IMR-90 (cell line): ENCODE measurements at regions not wholly inside any gene's neighbourhood (a gene's known extent, or its start where the extent isn't known, plus 50 kb on each side); places are given as distances from the start of the nearest gene placed in this dataset.

Source experiments
- ATAC-seq: fragments of 200-7000 bp; cut with Tn5 transposase; 2 replicates; pipeline ENCODE4 v1.9.1; 2020; ENCODE audit warnings: low read depth, mild to moderate bottlenecking, moderate library complexity
- BruUV-seq: library from RNA; stranded (reverse); fragments of 400-500 nt; replicated peaks from 2 replicates; lab custom pipeline; 2021; lab: Mats Ljungman, UMichigan
- CTCF ChIA-PET: fragments of 300-600 bp; formaldehyde crosslinking; extraction: SDS; loops from one replicate; lab custom pipeline; 2021; ENCODE audit warnings: antibody characterized with exemption; lab: Yijun Ruan, JAX
- POLR2A ChIA-PET: fragments of 300-600 bp; sonication (Branson Sonifier 250); formaldehyde crosslinking; loops from one replicate; lab custom pipeline; 2022; ENCODE audit warnings: antibody characterized with exemption; ENCODE audit not compliant: unreplicated experiment; lab: Charles Lee
- DNase-seq: peaks from one replicate; pipeline ENCODE4 v3.0.0; 2013
- H2AFZ ChIP-seq: replicated peaks from 2 replicates; pipeline ENCODE3; 2013; ENCODE audit warnings: low read length, mild to moderate bottlenecking; ENCODE audit not compliant: poor library complexity
- H2AK5ac ChIP-seq: 2 replicates; pipeline ENCODE4 v1.6.1; 2013; ENCODE audit warnings: low read depth, low read length, inconsistent platforms
- H2AK9ac ChIP-seq: replicated peaks from 2 replicates; pipeline ENCODE3; 2013; ENCODE audit warnings: mild to moderate bottlenecking, low read depth, low read length, moderate library complexity; ENCODE audit not compliant: poor library complexity
- H2BK120ac ChIP-seq: 2 replicates; pipeline ENCODE4 v1.6.1; 2013; ENCODE audit warnings: low read depth, low read length, inconsistent platforms
- H2BK15ac ChIP-seq: 3 replicates; pipeline ENCODE4 v1.6.1; 2013; ENCODE audit warnings: low read depth, low read length, inconsistent platforms
- H2BK20ac ChIP-seq: 2 replicates; pipeline ENCODE4 v1.6.1; 2013; ENCODE audit warnings: low read depth, mild to moderate bottlenecking, inconsistent platforms, low read length, moderate library complexity
- H2BK5ac ChIP-seq: 2 replicates; pipeline ENCODE4 v1.6.1; 2013; ENCODE audit warnings: mild to moderate bottlenecking, low read depth, low read length, inconsistent platforms; ENCODE audit not compliant: poor library complexity, severe bottlenecking
- H3K14ac ChIP-seq: replicated peaks from 2 replicates; pipeline ENCODE4 v1.6.1; 2013; ENCODE audit warnings: low read depth, low read length, inconsistent platforms
- H3K18ac ChIP-seq: 2 replicates; pipeline ENCODE4 v1.6.1; 2013; ENCODE audit warnings: low read depth, low read length, control low read depth
- H3K23ac ChIP-seq: 2 replicates; pipeline ENCODE4 v1.6.1; 2013; ENCODE audit warnings: low read depth, low read length, inconsistent platforms
- H3K27ac ChIP-seq: 2 replicates; pipeline ENCODE4 v1.5.1; 2013; ENCODE audit warnings: mild to moderate bottlenecking, control low read depth, low read length; ENCODE audit not compliant: insufficient read depth
- H3K27me3 ChIP-seq: 2 replicates; pipeline ENCODE4 v1.6.1; 2013; ENCODE audit warnings: low read length; ENCODE audit not compliant: control insufficient read depth, insufficient read depth
- H3K36me3 ChIP-seq: 2 replicates; pipeline ENCODE4 v1.6.1; 2013; ENCODE audit warnings: low read length, mixed read lengths; ENCODE audit not compliant: control insufficient read depth, insufficient read depth
- H3K4ac ChIP-seq: 2 replicates; pipeline ENCODE4 v1.6.1; 2013; ENCODE audit warnings: low read depth, low read length, inconsistent platforms
- H3K4me1 ChIP-seq: 2 replicates; pipeline ENCODE4 v1.6.1; 2013; ENCODE audit warnings: low read length, mixed read lengths; ENCODE audit not compliant: control insufficient read depth, insufficient read depth
- H3K4me2 ChIP-seq: 2 replicates; pipeline ENCODE4 v1.6.1; 2013; ENCODE audit warnings: low read depth, mild to moderate bottlenecking, control low read depth, low read length, moderate library complexity
- H3K4me3 ChIP-seq: 2 replicates; pipeline ENCODE4 v1.5.1; 2013; ENCODE audit warnings: low read depth, mild to moderate bottlenecking, control low read depth, low read length, moderate library complexity; ENCODE audit not compliant: insufficient read depth
- H3K56ac ChIP-seq: 2 replicates; pipeline ENCODE4 v1.6.1; 2013; ENCODE audit warnings: low read length, inconsistent platforms; ENCODE audit not compliant: insufficient read depth; ENCODE audit errors: extremely low read depth
- H3K79me1 ChIP-seq, 2 experiments: 2 replicates each; pipeline ENCODE4 v1.6.1; 2013; ENCODE audit warnings: low read length in 2 of 2, inconsistent platforms in 1 of 2, low read depth in 1 of 2
- H3K9ac ChIP-seq: 2 replicates; pipeline ENCODE4 v1.6.1; 2013; ENCODE audit warnings: low read depth, low read length, control low read depth
- H3K9me1 ChIP-seq: 2 replicates; pipeline ENCODE4 v1.6.1; 2013; ENCODE audit warnings: low read length, inconsistent platforms; ENCODE audit not compliant: insufficient read depth
- H3K9me3 ChIP-seq: 2 replicates; pipeline ENCODE4 v1.6.1; 2013; ENCODE audit warnings: low read length; ENCODE audit not compliant: control insufficient read depth, insufficient read depth
- H4K20me1 ChIP-seq: 2 replicates; pipeline ENCODE4 v1.6.1; 2013; ENCODE audit warnings: low read length, inconsistent platforms; ENCODE audit not compliant: insufficient read depth
- H4K5ac ChIP-seq: 2 replicates; pipeline ENCODE4 v1.6.1; 2013; ENCODE audit warnings: mild to moderate bottlenecking, low read depth, low read length, control low read depth
- H4K8ac ChIP-seq, 2 experiments: 2 replicates each; pipeline ENCODE4 v1.6.1; 2013; ENCODE audit warnings: low read depth in 2 of 2, low read length in 2 of 2, control low read depth in 1 of 2, inconsistent platforms in 1 of 2
- H4K91ac ChIP-seq: 2 replicates; pipeline ENCODE4 v1.6.1; 2013; ENCODE audit warnings: low read depth, low read length, inconsistent platforms; ENCODE audit not compliant: insufficient read depth
- CHD1 ChIP-seq: IDR thresholded peaks from 2 replicates; pipeline ENCODE4 v1.6.1; 2012; ENCODE audit warnings: low read depth, low read length, improper control_type of control experiment
- NFE2L2 ChIP-seq: fragments of 150-350 bp; IDR thresholded peaks from 2 replicates; pipeline ENCODE4 v1.6.1; 2016; ENCODE audit warnings: low read depth, mild to moderate bottlenecking, low read length
- dilution Hi-C: fragments of 300-500 bp; cut with HindIII; formaldehyde crosslinking; loops from one replicate; pipeline ENCODE4 v1.14.3; 2018; ENCODE audit warnings: low sequenced_read_pairs; ENCODE audit not compliant: unreplicated experiment
- in situ Hi-C: fragments of 300-500 bp; cut with MboI; formaldehyde crosslinking; loops from 3 replicates; pipeline ENCODE4 v1.14.3; 2019; ENCODE audit warnings: low sequenced_read_pairs, inconsistent platforms, mixed read lengths
- intact Hi-C: fragments of 100-400 bp; cut with micrococcal nuclease; formaldehyde crosslinking; loops from 2 replicates; pipeline ENCODE4 v1.10.0; 2022
- TF ChIP-seq, protein P1 (sequence below): conservative IDR thresholded peaks from 2 replicates; pipeline ENCODE4 v1.5.1; 2012; ENCODE audit warnings: mild to moderate bottlenecking, low read depth, low read length, improper control_type of control experiment

DNA sequence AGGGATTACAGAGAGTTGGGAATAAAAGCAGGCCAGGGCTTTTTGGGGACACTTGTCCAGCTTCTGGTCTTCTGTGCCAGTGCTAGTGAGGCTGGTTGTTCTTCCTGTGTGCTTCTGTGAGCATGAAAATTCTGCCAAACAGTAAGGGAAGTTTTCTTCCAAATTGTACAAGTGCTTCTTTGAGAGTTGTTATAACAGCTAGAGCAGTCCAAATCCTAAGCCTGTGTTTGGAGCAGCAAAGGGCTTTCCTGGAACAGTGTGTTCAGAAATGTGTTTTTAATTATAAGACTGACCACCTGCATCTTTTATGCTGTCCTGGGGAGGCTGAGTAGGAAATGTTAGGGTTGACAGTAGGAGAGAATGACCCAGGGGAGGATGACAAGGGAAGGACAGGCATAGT, 223.0 kb upstream of the P2RY1 start:
- no peaks in the 10 kb centered on the region for H3K27me3 ChIP-seq
- DNase-seq (no peak), ATAC-seq (no peak)
- no peaks in the 10 kb centered on the region for H3K9me1 ChIP-seq
- no peak overlapping the region for H4K91ac ChIP-seq
- no peak overlapping the region for H2AFZ ChIP-seq
- no peak overlapping the region for H3K18ac ChIP-seq
- TF ChIP-seq CHD1 (no peak), NFE2L2 (no peak)
- TF ChIP-seq, protein P1, sequence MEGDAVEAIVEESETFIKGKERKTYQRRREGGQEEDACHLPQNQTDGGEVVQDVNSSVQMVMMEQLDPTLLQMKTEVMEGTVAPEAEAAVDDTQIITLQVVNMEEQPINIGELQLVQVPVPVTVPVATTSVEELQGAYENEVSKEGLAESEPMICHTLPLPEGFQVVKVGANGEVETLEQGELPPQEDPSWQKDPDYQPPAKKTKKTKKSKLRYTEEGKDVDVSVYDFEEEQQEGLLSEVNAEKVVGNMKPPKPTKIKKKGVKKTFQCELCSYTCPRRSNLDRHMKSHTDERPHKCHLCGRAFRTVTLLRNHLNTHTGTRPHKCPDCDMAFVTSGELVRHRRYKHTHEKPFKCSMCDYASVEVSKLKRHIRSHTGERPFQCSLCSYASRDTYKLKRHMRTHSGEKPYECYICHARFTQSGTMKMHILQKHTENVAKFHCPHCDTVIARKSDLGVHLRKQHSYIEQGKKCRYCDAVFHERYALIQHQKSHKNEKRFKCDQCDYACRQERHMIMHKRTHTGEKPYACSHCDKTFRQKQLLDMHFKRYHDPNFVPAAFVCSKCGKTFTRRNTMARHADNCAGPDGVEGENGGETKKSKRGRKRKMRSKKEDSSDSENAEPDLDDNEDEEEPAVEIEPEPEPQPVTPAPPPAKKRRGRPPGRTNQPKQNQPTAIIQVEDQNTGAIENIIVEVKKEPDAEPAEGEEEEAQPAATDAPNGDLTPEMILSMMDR, result no peak
- dilution Hi-C loops, result no loop called here
- no peaks in the 10 kb centered on the region for H4K20me1 ChIP-seq
- H4K5ac ChIP-seq, result no peak overlapping the region
- no peaks in the 10 kb centered on the region for H3K9me3 ChIP-seq
- CTCF ChIA-PET, result interaction anchor here (0.6 kb wide), 1 partner anchor 45 kb away, joined by 3 read pairs; no protein-coding TSS in a partner anchor
- H3K36me3 ChIP-seq, result no peaks in the 10 kb centered on the region
- H2BK15ac ChIP-seq, result no peak overlapping the region
- intact Hi-C loops, result no loop called here
- H3K14ac ChIP-seq, result no peak overlapping the region
- no peak overlapping the region for H2BK120ac ChIP-seq
- no peaks in the 10 kb centered on the region for H3K4me1 ChIP-seq
- H2BK20ac ChIP-seq, result no peak overlapping the region
- no peak overlapping the region for H3K56ac ChIP-seq
- H3K4me3 ChIP-seq, result no peak overlapping the region
- H3K4ac ChIP-seq, result no peak overlapping the region
- H3K27ac ChIP-seq, result no peak overlapping the region
- H2AK5ac ChIP-seq, result no peak overlapping the region
- BruUV-seq, result no TSS peak
- H3K4me2 ChIP-seq, result no peak overlapping the region
- no peak overlapping the region for H2BK5ac ChIP-seq
- no peak overlapping the region for H2AK9ac ChIP-seq
- no peak overlapping the region for H4K8ac ChIP-seq
- H3K23ac ChIP-seq, result no peak overlapping the region
- no peaks in the 10 kb centered on the region for H3K79me1 ChIP-seq
- no peak overlapping the region for H3K9ac ChIP-seq
- in situ Hi-C loops, result no loop called here
- POLR2A ChIA-PET, result no interaction called here
